ENCODE measurements at regions not wholly inside any gene's neighbourhood (a gene's known extent, or its start where the extent isn't known, plus 50 kb on each side); places are given as distances from the start of the nearest gene placed in this dataset.

GRCh38 chr16:6993544-6993943, 339.1 kb upstream of the RBFOX1 start:
- no peak for DNase-seq

- DNase-seq = no peak
Measured at GRCh38 chr16:6988846-6989245, 343.8 kb upstream of the RBFOX1 start.

- no peak for DNase-seq
Measured at GRCh38 chr16:6977916-6978315, 354.7 kb upstream of the RBFOX1 start.

- no peak for DNase-seq
Measured at GRCh38 chr16:6977291-6977690, 355.4 kb upstream of the RBFOX1 start.

- no peak for DNase-seq
Measured at GRCh38 chr16:6976716-6977115, 355.9 kb upstream of the RBFOX1 start.

GRCh38 chr16:6970171-6970857, 362.3 kb upstream of the RBFOX1 start:
- DNase-seq = no peak

- no peak for DNase-seq
Measured at GRCh38 chr16:6969594-6969993, 363.1 kb upstream of the RBFOX1 start.

- no peak for DNase-seq
Measured at GRCh38 chr16:6967796-6968320, 364.8 kb upstream of the RBFOX1 start.

GRCh38 chr16:6966925-6967324, 365.7 kb upstream of the RBFOX1 start:
- DNase-seq = no peak

- DNase-seq = no peak
Measured at GRCh38 chr16:6964679-6965078, 368.0 kb upstream of the RBFOX1 start.

GRCh38 chr16:6961704-6962103, 370.9 kb upstream of the RBFOX1 start:
- no peak for DNase-seq

GRCh38 chr16:6958184-6958583, 374.5 kb upstream of the RBFOX1 start:
- no peak for DNase-seq

GRCh38 chr16:6957681-6958080, 375.0 kb upstream of the RBFOX1 start:
- DNase-seq = no peak

GRCh38 chr16:6956511-6956910, 376.1 kb upstream of the RBFOX1 start:
- DNase-seq = no peak

- no peak for DNase-seq
Measured at GRCh38 chr16:6955303-6955702, 377.3 kb upstream of the RBFOX1 start.

- no peak for DNase-seq
Measured at GRCh38 chr16:6949240-6949639, 383.4 kb upstream of the RBFOX1 start.

GRCh38 chr16:6947291-6947690, 385.4 kb upstream of the RBFOX1 start:
- DNase-seq = no peak

- no peak for DNase-seq
Measured at GRCh38 chr16:6946802-6947201, 385.8 kb upstream of the RBFOX1 start.

GRCh38 chr16:6946106-6946505, 386.5 kb upstream of the RBFOX1 start:
- no peak for DNase-seq

- no peak for DNase-seq
Measured at GRCh38 chr16:6940968-6941367, 391.7 kb upstream of the RBFOX1 start.

GRCh38 chr16:6937641-6938040, 395.0 kb upstream of the RBFOX1 start:
- DNase-seq = no peak

- DNase-seq = no peak
Measured at GRCh38 chr16:6932871-6933385, 399.7 kb upstream of the RBFOX1 start.

- no peak for DNase-seq
Measured at GRCh38 chr16:6929868-6930267, 402.8 kb upstream of the RBFOX1 start.

- DNase-seq = no peak
Measured at GRCh38 chr16:6926762-6927161, 405.9 kb upstream of the RBFOX1 start.

- no peak for DNase-seq
Measured at GRCh38 chr16:6926341-6926740, 406.3 kb upstream of the RBFOX1 start.

All from inflammatory macrophage (primary cell).